GM20431 (cell line): ENCODE measurements at regions not wholly inside any gene's neighbourhood (a gene's known extent, or its start where the extent isn't known, plus 50 kb on each side); places are given as distances from the start of the nearest gene placed in this dataset.

Experiments used
- in situ Hi-C: fragments of 300-500 bp; cut with MseI, MboI; formaldehyde crosslinking; loops from one replicate; pipeline ENCODE4 v1.15.0; 2020; ENCODE audit warnings: low sequenced_read_pairs; ENCODE audit not compliant: unreplicated experiment

DNA sequence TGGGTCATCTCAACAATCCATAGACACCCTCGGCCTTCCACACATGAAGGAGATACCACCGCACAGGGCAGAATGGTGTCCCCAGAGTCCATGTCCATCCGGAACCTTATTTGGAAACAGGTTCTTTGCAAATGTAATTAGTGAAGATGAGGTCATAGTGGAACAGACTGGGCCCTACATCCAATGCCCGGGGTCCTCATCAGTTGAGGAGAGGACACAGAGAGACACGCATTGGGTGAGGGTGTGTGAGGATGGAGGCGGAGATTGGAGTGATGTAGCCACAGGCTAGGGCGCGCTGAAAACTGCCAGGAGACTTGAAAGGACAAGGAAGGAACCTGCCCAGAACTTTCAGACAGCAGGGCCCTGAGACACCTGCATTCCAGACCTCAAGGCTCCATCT lies 169.4 kb downstream of the ENGASE start:
- in situ Hi-C loops: no loop called here

DNA sequence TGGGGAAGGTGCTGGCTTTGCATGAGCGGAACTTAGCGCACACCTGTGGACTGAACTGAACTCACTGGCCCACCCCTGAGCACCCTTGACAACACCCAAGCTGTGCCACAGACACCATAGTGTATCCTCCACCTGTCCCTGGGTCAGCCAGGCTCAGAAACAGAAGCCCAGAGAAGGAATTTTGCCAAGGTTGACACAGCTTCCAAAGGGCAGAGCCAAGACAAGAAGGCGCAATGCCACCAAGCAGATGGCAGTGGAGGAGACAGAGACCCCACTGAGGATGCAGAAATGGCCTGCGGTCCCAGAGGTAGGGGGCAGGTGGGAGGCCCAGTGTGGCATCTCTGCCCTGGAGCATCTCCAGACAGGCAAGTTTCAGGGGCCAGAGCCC lies 169.0 kb downstream of the ENGASE start:
- in situ Hi-C loops: no loop called here

DNA sequence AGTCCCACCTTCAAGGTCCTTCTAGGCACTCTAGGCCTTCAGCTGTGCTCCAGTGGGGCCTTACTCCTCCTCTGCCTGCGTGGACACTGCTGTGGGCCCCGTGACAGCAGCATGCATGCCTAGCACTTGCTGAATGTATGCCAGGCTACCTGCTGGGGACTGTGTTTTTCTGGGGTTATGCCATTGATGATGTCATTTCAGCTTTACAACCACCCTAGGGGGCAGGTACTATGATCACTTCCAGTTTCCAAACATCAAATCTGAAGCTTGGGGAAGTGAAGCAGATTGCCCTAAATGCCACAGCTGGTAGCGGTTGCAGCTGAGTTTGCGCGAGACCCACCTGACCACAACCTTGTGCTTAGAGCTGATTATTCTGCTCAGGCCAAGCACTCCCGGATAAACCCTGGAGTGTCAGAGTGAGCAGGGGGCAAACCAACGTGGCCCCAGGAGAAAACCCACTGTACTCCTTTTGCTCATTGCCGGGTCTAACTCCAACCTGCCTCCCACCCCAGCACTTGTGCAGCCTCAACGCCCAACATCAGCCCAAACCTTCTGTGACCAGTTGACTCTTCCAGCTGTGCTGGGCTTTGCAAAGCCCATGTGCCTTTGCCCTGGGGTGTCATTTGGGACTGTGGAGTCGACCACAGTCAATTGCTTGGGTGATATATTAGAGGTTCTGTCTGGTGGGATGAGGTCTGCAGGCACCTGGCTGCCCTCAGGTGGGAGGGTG lies 168.4 kb downstream of the ENGASE start:
- in situ Hi-C loops: no loop called here

DNA sequence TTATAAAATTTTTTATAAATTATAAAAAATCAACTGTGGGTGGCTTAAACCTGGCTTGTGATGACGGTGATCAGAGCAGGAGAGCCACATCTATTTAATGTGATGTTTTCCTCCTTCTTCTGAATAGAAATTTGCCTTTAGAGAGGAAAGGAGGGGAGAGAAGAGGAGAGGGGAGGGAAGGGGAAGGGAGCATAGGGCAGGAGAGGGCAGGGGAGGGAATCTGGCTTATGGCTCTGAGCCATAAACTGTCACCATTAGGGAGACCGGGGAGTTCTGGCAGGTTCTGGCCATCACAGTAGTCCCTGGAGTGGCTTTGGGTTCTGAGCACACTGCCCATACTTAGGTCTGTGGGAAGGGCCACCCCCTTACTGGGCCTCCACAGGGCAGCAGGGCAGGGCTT lies 167.8 kb downstream of the ENGASE start:
- in situ Hi-C loops: no loop called here

DNA sequence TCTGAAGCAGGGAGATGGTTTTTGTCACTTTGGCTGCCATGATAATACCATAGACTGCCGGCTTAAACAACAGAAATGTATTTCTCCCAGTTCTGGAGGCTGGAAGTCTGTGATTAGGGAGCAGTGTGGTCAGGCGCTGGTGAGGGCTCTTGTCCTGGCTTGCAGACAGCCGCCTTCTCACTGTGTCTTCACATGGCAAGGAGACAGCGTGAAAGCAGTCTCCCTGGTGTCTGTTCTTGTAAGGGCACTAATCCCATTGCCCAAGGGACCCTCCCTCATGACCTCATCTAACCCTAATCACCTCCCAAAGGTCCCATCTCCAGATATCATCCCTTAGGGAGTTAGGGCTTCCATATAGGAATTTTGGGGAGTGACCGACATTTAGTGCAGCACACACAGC lies 167.0 kb downstream of the ENGASE start:
- in situ Hi-C loops: no loop called here

DNA sequence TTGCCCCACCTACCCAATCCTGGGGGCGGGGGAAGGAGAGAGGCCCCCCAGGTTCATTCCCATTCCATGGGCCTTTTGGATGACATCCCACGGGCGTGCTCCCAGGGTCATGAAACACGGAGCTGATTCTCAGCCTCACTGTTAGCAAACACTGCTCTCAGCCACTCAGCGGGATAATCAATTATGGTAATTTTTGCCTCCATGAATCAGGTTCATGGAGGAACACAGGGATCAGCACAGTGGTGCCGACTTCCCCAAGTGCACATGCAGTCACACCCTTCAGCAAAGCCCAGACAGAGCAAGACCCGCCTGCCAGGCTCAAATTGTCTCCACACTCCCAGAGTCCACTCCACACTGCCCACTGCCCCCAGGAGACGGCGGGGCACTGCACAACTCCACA lies 164.6 kb downstream of the ENGASE start:
- in situ Hi-C loops: no loop called here

DNA sequence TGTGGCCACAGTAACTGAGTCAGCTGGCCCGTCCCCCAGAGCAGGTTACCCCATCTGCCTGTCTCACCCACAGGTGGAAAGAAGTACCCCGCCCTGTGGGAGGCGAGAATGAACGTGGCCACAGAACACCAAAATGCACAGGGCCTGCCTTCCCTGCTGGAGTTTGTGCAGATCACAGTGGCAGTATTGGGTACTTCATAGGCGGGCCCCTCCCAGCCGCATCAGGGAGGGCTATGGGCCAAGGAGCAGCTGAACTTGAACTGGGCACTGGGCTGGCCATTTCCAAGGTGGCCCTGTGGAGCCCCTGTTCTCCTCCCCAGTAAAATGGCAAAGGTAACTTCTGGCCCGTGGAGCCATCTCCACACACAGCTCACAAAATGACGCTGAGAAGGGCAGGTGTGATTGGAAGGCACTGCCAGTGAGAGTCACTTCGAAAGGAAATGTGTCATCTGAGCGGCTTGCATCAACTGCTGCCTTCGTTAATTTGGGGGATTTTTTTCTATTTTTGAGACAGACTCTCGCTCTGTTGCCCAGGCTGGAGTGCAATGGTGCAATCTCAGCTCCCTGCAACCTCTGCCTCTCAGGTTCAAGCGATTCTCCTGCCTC lies 162.9 kb downstream of the ENGASE start:
- in situ Hi-C loops: no loop called here

DNA sequence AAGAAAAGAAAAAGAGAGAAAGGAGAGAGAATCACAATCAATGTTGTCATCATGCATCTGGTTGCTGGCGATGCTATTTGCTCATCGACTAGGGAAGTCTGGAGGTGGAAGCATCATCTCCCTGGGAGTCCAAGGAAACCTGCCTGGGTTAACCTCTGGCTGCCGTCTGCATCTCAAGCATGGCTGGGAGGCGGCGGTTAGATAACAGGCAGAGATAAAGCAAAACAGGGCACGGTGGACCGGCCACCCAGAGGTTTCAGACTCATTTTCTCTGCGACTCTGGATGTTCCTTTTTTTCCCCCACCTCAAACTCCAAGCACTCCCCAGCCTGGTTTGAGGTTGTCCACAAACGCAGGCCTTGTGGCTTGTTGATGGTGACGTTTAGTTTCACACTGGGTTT lies 161.2 kb downstream of the ENGASE start:
- in situ Hi-C loops: no loop called here

DNA sequence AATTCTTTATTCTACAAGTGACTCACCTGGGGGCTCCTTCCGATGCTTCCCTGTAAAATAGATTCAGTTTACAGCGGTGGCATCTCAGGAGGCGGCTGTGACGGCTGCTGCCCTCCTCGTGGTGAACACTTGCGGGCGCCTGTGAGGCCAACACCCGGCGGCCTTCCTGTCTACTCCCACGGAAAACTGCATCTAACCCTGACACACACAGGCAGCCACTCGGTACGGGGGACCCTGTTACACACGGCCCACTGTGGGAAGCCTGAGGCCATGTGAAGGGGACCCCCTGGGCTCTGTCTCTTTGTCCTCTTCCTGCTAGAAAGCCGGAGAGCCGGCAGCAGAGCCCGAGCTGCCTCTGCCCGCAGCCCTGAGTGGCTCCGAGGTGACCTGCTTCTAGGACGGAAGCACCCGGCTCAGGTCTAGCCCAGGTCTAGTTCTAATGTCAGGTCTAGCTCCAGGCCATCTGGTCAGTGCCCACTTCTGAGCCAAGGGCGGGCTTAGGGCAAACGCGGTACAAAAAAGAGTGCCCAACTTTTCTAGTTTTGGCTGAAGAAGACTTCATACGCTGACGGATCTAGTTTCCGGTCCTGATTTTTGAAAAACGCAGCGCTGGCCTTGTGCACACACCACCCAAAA lies 159.4 kb downstream of the ENGASE start:
- in situ Hi-C loops: no loop called here

DNA sequence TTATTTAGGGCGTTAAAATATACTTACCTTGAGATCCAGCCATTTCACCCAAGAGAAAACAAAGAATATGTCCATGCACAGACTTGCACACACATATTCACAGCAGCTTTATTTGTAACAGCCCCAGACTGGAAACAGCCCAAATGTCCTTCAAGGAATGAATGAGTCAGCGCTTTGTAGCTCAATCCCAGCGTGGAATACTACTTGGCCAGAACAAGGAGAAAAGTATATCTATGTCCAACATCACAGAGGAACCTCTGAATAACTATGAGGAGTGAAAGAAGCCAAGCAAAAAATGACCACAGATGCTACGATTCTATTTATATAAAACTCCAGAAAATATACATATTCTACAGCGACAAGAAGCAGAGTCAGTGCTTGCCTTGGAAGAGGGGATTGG lies 158.3 kb downstream of the ENGASE start:
- in situ Hi-C loops: no loop called here

DNA sequence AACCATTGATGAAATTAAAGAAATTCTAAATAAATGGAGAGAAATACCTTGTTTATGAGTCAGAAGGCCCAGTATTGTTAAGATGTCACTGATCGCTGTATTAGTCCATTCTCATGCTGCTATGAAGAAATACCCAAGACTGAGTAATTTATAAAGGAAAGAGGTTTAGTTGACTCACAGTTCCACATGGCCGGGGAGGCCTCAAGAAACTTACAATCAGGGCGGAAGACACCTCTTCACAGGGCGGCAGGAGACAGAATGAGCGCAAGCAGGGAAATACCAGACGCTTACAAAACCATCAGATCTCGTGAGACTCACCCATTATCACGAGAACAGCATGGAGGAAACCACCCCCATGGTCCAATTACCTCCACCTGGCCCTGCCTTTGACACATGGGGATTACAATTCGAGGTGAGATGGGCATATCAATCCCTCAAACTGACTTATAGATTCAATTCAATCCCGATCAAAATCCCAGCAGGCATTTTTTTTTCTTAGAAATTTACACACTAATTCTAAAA lies 157.2 kb downstream of the ENGASE start:
- in situ Hi-C loops: no loop called here

DNA sequence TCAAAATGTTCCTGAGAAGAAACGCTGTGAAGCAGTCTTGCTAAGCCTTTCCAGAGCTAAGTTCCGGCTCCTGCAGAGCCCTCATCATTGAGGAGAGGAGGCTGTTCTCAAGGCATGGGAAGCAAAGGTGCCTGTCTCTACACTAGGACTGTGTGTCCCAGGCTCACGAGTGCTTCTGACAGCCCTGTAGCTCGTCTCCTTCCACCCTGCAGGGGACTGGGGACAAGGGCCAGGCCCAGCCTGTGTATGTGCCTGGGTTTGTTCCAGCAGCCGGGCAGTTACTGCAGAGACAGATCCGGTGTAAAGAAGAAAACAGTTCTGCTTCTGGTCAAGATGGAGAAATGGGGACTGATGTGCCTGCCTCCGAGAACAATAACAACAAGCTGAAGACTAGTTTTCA lies 156.0 kb downstream of the ENGASE start:
- in situ Hi-C loops: no loop called here

DNA sequence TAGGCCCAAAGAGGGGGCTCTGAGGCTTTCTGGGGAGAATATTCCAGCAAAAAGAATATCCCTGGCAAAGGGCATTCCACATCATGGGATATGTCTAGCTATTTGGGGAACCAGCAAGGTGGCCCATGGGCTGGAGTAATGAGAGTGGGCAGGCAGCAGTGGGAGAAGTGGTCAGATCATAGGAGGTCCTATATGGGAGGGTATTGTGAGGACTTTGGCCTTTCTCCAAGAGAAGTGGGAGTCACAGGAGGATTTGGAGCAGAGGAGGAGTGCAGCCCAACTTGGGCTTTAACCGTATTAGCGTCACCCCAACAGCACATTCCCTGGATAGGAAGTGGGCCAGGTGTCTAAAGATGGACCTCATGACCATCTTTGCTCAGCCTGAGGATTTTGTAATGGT lies 151.4 kb downstream of the ENGASE start:
- in situ Hi-C loops: no loop called here

DNA sequence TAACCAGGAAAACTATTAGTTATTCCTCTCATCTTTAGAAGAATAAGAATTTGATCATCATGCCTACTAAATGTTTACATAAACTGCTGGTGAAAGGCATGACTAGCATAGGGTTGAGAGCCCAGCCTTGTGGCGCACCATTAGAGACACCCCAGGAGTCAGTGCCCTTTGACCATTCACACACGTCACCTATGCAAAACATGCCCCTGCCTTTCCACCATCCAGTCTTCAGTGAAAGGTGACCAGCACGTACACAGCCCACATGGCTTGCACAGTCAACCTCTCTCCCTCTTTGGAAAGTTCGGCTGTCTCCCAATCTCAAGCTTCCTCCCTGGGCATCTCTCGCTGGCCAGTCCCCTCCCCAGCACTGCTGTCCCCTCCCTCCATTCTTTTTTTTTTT lies 150.3 kb downstream of the ENGASE start:
- in situ Hi-C loops: no loop called here

DNA sequence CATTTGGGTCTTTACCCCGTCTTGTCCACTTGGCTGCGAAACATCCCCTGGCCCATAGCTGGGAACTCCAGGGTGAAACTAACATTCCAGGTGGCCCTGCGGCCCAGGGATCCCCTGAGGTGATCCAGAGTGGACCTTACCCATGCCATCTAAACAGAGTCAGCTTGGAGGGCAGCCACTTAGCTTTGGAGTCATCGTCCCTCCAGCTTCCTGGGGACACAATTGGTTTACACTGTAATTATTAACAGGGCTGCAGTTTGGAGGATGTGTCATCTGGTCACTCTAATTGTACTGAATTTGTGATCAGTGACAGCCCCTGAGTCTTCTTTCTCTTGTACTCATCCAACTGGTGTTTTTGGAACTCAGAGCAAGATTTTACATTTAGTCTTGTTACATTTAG lies 149.9 kb downstream of the ENGASE start:
- in situ Hi-C loops: no loop called here

DNA sequence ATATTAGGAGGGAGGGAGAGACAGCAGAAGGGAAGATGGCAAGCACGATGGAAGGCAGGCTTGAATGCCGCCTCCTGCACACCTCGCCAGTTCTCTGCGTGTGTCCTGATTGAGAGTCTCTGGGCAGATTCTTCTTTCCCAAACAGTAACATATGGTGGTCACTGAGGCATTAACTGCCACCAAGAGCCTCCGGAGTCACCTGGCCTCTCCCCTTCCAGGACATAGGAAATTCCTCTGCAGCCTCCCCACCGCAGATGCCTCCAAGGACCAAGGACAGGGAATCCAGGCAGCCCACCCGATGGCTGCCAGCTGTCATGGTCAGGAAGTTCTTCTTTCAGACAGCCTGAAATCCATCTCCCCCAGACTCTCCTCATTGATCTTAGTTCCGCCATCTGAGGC lies 149.3 kb downstream of the ENGASE start:
- in situ Hi-C loops: no loop called here

DNA sequence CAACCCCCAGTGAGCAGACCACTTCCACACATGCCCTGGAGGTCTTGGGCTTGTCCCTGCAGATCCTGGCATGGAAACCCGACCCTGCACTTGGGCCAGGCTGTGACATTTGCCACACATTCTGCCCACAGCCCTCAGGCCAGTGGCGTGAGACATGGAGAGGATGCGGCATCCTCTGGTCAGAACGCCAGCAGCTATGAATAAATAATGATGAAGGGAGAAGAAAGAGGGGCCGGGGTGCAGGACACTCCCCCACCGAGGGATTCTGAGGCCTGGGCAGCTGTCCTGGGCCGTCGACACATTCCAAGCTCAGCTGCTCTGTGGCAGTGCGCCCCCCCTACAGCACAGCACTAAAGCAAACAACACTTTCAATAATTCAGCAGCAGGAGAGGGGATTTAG lies 148.8 kb downstream of the ENGASE start:
- in situ Hi-C loops: no loop called here

DNA sequence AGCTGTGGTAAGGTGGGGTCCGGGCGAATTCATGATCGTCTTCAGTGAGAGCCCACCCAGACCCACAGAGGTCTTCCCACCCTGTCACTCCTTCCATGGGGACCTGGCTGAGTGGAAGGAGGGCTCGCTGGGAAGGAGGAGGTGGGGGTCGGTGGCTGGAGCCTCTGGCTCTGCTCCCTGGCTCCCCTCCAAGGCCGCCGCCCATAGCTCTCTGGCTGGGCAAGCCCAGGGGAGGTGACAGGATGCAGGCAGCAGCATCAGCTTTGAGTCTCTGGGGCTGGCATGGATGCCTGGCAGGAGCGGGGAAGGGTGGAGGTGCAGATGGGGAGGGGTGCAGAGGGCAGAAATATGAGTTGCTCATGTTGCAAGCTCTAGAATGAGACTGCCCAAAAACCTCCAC lies 147.0 kb downstream of the ENGASE start:
- in situ Hi-C loops: no loop called here

DNA sequence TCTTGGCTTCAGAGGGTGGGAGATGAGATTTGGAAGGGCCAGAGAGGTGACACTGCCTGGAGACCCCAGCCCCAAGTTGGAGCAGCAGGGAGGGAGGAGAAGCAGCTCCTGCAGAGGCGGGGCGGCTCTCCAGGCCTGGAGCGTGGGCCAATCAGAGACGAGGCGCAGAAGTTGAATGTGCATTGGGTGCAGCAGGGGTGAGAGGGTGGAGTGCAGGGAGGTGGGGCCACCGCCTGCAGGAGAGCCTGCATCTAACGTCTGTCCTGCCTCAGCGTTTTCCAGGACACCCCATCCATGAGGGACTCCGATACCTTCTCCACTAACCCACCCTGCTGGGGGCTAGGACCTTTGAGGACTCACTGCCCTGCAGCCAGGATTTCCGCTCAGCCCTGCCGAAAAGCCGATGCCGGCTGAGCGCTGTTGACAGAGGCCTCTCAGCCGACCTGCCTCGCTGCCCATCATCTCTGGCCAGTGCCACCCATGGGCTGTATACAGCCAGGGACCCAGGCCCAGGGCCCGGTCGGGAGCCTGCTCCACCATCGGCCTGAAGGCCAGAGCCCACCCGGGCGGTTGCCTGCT lies 146.2 kb downstream of the ENGASE start:
- in situ Hi-C loops: no loop called here

DNA sequence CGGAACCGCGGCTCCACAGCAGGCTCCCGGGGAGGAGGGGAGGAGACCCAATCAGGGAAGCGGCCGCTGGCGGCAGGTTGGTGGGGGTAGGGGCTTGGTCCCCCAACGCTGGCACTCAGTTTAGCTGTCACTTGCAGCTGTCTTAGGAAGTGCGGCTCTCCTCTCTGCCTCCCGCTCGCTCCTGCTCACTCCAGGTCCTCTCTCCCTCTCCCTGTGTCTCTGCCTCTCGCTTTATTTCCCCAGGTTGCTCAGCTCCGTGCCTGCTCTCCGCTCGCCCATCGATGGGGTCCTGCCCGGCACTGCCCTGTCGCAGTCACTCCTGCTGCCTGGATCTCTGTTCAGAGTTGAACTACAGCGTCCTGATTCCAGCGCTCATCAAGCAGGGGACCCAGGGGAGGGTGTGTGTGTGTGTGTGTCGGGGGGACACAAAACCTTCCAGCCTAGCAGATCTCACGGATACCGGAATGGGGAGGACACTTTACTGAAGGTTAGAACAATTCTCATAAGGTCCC lies 145.6 kb downstream of the ENGASE start:
- in situ Hi-C loops: no loop called here
